Type B pancreatic cell (in vitro differentiated cells): ENCODE measurements at regions not wholly inside any gene's neighbourhood (a gene's known extent, or its start where the extent isn't known, plus 50 kb on each side); places are given as distances from the start of the nearest gene placed in this dataset.
A peak's percentile ranks its signal among the peaks of the same experiment; 100 is the strongest.

Source experiments
- DNase-seq: peaks from one replicate; pipeline ENCODE4 v3.0.0; 2021; ENCODE audit warnings: mixed read lengths; ENCODE audit not compliant: unreplicated experiment; ENCODE audit errors: extremely low spot score
- H3K27ac Mint-ChIP-seq: 2 replicates; pipeline ENCODE4 v1.8.0; 2021; ENCODE audit warnings: mild to moderate bottlenecking, mixed read lengths
- H3K27me3 Mint-ChIP-seq: 2 replicates; pipeline ENCODE4 v1.8.0; 2021; ENCODE audit warnings: mixed read lengths
- H3K36me3 Mint-ChIP-seq: 2 replicates; pipeline ENCODE4 v1.8.0; 2021; ENCODE audit warnings: mixed read lengths
- H3K4me1 Mint-ChIP-seq: one replicate; pipeline ENCODE4 v1.8.0; 2021; ENCODE audit warnings: mixed read lengths; ENCODE audit not compliant: unreplicated experiment
- H3K4me3 Mint-ChIP-seq: 2 replicates; pipeline ENCODE4 v1.8.0; 2021; ENCODE audit warnings: mild to moderate bottlenecking, mixed read lengths
- H3K9me3 Mint-ChIP-seq: 2 replicates; pipeline ENCODE4 v1.8.0; 2021; ENCODE audit warnings: mixed read lengths
- TF ChIP-seq, protein P1 (sequence below): fragments of 200-600 bp; sonication (generic); conservative IDR thresholded peaks from 2 replicates; pipeline ENCODE4 v1.5.0; 2021; ENCODE audit warnings: antibody characterized with exemption, mild to moderate bottlenecking

DNA sequence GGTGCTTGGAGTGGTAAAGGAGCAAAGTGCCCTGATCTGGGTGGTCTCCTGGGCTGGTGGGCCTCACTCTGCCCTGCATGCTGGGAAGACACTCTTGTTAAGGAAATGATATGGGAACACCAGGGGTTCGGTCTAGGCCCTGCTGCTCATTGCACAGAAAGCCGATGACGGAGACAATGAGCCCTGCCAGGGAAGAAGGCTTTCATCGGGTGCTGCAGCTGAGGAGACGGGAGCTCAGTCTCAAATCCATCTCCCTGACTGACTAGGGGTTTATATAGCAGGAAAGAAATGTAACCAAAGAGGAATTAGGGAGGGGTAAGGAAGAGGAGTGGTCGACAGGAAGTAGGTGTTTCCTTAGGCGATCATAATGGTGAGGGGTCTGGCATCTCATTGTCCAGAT lies 253.4 kb downstream of the TEX29 start:
- Mint-ChIP-seq H3K4me1 (peaks cover 29% of the 10 kb centered on the region), H3K36me3 (peaks cover 4% of the 10 kb centered on the region), H3K27ac (no peak overlapping the region), H3K27me3 (no peaks in the 10 kb centered on the region), H3K9me3 (peaks cover 19% of the 10 kb centered on the region), H3K4me3 (no peak overlapping the region)
- no peak for DNase-seq
- TF ChIP-seq, protein P1, sequence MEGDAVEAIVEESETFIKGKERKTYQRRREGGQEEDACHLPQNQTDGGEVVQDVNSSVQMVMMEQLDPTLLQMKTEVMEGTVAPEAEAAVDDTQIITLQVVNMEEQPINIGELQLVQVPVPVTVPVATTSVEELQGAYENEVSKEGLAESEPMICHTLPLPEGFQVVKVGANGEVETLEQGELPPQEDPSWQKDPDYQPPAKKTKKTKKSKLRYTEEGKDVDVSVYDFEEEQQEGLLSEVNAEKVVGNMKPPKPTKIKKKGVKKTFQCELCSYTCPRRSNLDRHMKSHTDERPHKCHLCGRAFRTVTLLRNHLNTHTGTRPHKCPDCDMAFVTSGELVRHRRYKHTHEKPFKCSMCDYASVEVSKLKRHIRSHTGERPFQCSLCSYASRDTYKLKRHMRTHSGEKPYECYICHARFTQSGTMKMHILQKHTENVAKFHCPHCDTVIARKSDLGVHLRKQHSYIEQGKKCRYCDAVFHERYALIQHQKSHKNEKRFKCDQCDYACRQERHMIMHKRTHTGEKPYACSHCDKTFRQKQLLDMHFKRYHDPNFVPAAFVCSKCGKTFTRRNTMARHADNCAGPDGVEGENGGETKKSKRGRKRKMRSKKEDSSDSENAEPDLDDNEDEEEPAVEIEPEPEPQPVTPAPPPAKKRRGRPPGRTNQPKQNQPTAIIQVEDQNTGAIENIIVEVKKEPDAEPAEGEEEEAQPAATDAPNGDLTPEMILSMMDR: no peak

DNA sequence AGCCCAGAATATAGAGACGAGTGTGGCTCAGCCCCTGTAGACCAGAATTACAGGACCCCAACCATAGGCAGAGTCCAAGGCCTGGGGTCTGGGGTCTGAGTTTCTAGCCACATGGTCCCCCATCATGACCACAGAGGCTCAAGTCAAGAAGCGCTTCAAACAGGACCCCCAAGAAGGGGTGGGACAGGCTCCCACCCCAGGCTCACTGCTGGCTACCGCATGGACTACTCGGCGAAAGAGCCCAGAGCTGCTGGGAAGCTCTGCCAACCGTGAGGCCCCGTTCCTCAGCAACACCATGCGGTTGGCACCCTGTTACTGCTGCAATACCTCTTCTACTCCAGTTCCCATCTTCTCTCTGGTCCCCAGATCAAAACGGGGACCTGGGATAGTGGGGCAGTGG lies 254.8 kb downstream of the TEX29 start:
- H3K27ac Mint-ChIP-seq: no peak overlapping the region

DNA sequence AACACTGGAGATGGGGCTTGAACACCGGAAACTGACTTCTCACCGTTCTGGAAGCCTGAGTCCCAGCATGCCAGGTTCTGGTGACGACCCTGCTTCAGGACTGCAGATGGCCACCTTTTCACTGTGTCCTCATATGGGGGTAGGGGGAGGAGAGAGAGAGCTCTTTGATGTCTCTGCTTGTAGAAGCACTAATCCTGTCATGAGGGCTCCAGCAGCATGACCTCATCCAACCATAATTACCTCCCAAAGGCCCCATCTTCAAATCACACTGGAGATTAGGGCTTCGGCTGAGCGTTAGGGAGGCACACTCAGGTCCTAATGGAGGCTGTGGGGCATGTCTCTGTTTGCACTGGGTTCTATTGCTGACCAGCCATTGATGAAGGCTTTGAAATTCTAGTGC lies 255.3 kb downstream of the TEX29 start:
- Mint-ChIP-seq H3K9me3 (peaks cover 19% of the 10 kb centered on the region), H3K27me3 (no peaks in the 10 kb centered on the region), H3K36me3 (peaks cover 4% of the 10 kb centered on the region), H3K4me1 (peaks cover 22% of the 10 kb centered on the region), H3K4me3 (no peak overlapping the region), H3K27ac (peak overlapping the region; percentile 51)
- TF ChIP-seq, protein P1: no peak
- no peak for DNase-seq

More for the DNA sequence above, 254.8 kb downstream of the TEX29 start:
- Mint-ChIP-seq H3K4me3 (no peak overlapping the region), H3K36me3 (peaks cover 4% of the 10 kb centered on the region), H3K27me3 (no peaks in the 10 kb centered on the region), H3K9me3 (peaks cover 19% of the 10 kb centered on the region), H3K4me1 (peaks cover 23% of the 10 kb centered on the region)
- TF ChIP-seq, protein P1: no peak
- no peak for DNase-seq

DNA sequence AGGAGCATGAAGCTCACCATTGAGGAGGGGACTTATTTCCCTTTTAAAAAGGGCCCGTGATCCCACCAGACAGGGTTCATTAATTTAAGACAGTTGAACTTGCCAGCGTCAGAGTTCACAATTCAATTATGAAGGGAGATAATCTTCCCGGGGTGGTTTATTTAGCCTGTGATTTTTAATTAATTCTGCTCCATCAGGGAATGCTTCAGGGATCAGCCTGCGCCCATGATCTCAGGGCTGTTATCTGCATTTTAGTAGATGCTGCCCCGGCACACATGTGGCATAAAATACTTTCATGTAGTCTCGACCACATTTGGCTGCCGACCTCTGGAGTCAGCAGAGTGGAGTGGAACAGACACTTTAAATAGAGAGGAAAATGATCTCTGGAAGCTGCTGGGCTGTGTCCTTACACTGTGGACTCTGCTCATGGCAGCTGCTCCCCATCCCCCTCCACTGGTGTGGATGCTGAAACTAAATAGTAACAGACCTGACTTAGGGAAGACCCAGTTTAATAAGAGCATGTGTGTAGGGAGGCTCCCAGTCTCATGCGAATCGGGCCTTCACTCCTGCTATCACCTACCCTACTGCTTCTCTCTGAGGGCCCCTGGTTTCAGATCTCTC lies 256.9 kb downstream of the TEX29 start:
- no peak for DNase-seq
- Mint-ChIP-seq H3K27ac (no peak overlapping the region), H3K4me3 (no peak overlapping the region), H3K9me3 (peaks cover 23% of the 10 kb centered on the region), H3K27me3 (no peaks in the 10 kb centered on the region), H3K36me3 (peaks cover 4% of the 10 kb centered on the region), H3K4me1 (peaks cover 22% of the 10 kb centered on the region)
- TF ChIP-seq, protein P1: no peak

DNA sequence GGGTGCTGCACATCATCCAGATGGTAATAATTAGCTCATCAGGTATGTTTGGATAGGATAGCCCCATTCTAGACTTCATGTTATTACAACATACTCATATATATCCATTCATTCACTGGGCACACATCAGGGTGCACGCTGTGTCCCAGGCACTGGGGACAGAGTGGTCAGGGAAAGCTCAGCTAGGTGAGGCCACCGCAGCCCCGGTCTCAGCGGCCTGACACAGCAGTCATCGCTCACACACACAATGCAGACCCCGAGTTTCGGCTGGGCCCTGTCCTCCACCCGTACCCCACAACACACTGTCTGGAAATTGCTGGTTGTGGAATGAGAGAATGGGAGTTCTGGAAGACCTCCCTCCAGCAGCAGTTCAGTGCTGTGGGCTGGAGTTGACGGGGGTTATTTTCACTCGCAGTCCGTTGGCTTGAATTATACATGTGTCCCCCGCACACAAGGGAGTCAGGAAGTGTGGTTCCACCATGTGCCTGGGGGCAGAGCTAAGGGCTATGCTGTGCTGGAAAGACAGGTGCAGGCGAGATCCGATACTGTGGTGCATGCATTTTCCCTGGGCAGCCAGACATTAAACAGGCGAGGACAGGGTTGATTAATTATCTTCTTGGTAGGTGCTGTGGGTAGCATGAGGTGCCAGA lies 257.6 kb downstream of the TEX29 start:
- Mint-ChIP-seq H3K27me3 (no peaks in the 10 kb centered on the region), H3K4me3 (no peak overlapping the region), H3K4me1 (peaks cover 19% of the 10 kb centered on the region), H3K9me3 (peaks cover 23% of the 10 kb centered on the region), H3K36me3 (peaks cover 4% of the 10 kb centered on the region), H3K27ac (no peak overlapping the region)
- TF ChIP-seq, protein P1: no peak
- DNase-seq: no peak
